ENCODE measurements at regions not wholly inside any gene's neighbourhood (a gene's known extent, or its start where the extent isn't known, plus 50 kb on each side); places are given as distances from the start of the nearest gene placed in this dataset.

DNA sequence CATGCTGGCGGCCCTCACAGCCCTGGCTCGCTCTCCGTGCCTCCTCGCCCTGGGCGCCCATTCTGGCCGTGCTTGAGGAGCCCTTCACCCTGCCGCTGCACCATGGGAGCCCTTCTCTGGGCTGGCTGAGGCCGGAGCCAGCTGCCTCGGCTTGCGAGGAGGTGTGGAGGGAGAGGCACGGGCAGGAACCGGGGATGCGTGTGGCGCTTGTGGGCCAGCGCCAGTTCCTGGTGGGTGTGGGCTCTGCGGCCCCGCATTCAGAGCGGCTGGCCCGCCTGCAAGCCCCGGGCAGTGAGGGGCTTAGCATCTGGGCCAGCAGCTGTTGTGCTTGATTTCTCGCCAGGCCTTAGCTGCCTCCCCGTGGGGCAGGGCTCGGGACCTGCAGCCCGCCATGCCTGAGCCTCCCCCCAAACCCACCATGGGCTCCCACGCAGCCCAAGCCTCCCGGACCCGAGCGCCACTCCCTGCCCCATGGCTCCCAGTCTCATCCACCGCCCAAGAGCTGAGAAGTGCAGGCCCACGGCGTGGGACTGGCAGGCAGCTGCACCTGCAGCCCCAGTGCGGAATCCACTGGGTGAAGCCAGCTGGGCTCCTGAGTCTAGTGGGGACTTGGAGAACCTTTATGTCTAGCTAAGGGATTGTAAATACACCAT, 163.4 kb upstream of the LRRC4C start:
- Histone ChIP-seq H3K27me3 (ENCODE audit: control insufficient read depth, insufficient read depth, low read length) (no peaks in the 10 kb centered on the region), H3K9me3 (ENCODE audit: control insufficient read depth, insufficient read depth, low read length) (peaks cover 22% of the 10 kb centered on the region), H3K4me3 (ENCODE audit: low read depth, low read length) (no peak overlapping the region), H3K27ac (ENCODE audit: low read depth, low read length) (no peak overlapping the region)
- ChIA-PET POLR2A (no interaction called here), CTCF (no interaction called here)
- no peak for DNase-seq (ENCODE audit: low read depth, low spot score)
- TF ChIP-seq, protein P1, sequence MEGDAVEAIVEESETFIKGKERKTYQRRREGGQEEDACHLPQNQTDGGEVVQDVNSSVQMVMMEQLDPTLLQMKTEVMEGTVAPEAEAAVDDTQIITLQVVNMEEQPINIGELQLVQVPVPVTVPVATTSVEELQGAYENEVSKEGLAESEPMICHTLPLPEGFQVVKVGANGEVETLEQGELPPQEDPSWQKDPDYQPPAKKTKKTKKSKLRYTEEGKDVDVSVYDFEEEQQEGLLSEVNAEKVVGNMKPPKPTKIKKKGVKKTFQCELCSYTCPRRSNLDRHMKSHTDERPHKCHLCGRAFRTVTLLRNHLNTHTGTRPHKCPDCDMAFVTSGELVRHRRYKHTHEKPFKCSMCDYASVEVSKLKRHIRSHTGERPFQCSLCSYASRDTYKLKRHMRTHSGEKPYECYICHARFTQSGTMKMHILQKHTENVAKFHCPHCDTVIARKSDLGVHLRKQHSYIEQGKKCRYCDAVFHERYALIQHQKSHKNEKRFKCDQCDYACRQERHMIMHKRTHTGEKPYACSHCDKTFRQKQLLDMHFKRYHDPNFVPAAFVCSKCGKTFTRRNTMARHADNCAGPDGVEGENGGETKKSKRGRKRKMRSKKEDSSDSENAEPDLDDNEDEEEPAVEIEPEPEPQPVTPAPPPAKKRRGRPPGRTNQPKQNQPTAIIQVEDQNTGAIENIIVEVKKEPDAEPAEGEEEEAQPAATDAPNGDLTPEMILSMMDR (IDR thresholded peaks at IDR 0.05; ENCODE audit: low read depth, low read length): no peak

DNA sequence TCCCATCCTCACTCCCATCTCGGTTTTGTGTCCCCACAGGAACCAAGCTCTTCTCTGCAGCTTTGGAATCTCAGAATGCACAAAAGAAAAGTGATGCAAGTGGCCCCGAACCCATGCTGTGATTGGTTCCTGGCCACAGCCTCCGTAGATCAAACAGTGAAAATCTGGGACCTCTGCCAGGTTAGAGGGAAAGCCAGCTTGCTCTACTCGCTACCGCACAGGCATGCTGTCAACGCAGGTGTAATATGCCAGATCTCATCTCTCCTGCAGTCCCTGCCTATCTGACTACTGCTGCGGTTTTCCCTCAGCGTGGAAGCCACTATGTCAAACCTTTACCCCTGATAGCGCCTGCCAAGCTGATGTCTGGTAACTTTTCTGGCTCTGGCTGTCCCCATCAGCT, 200.5 kb upstream of the LRRC4C start:
- Histone ChIP-seq H3K4me3 (ENCODE audit: low read depth, low read length) (no peak overlapping the region), H3K27ac (ENCODE audit: low read depth, low read length) (no peak overlapping the region), H3K27me3 (ENCODE audit: control insufficient read depth, insufficient read depth, low read length) (no peaks in the 10 kb centered on the region), H3K9me3 (ENCODE audit: control insufficient read depth, insufficient read depth, low read length) (peaks cover 15% of the 10 kb centered on the region)
- DNase-seq (ENCODE audit: low read depth, low spot score): no peak
- ChIA-PET POLR2A (no interaction called here), CTCF (no interaction called here)
- TF ChIP-seq, protein P1 (IDR thresholded peaks at IDR 0.05; ENCODE audit: low read depth, low read length): no peak

DNA sequence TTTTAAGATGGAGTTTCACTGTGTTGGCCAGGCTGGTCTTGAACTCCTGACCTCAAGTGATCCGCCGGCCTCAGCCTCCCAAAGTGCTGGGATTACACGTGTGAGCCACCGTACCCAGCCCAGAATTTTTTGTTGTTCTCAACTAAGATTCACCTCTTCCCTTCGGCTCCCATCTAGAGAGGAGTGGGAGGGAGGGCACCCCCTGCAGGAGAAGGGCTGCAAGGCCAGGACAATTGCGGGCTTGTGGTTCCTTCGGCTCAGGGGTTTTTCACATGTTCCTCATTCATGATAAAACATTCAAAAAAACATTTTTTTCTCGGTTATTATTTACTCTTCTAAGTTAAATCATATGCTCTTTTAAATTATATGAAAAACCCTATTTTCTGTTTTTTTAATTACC, 201.1 kb upstream of the LRRC4C start:
- Histone ChIP-seq H3K9me3 (ENCODE audit: control insufficient read depth, insufficient read depth, low read length) (peaks cover 15% of the 10 kb centered on the region), H3K4me3 (ENCODE audit: low read depth, low read length) (no peak overlapping the region), H3K27ac (ENCODE audit: low read depth, low read length) (no peak overlapping the region), H3K27me3 (ENCODE audit: control insufficient read depth, insufficient read depth, low read length) (no peaks in the 10 kb centered on the region)
- ChIA-PET POLR2A (no interaction called here), CTCF (interaction anchor here (0.6 kb wide), 1 partner anchor 1652 kb away, joined by 5 read pairs; the partner anchor contains the start of gene API5)
- TF ChIP-seq, protein P1 (IDR thresholded peaks at IDR 0.05; ENCODE audit: low read depth, low read length): no peak
- no peak for DNase-seq (ENCODE audit: low read depth, low spot score)

DNA sequence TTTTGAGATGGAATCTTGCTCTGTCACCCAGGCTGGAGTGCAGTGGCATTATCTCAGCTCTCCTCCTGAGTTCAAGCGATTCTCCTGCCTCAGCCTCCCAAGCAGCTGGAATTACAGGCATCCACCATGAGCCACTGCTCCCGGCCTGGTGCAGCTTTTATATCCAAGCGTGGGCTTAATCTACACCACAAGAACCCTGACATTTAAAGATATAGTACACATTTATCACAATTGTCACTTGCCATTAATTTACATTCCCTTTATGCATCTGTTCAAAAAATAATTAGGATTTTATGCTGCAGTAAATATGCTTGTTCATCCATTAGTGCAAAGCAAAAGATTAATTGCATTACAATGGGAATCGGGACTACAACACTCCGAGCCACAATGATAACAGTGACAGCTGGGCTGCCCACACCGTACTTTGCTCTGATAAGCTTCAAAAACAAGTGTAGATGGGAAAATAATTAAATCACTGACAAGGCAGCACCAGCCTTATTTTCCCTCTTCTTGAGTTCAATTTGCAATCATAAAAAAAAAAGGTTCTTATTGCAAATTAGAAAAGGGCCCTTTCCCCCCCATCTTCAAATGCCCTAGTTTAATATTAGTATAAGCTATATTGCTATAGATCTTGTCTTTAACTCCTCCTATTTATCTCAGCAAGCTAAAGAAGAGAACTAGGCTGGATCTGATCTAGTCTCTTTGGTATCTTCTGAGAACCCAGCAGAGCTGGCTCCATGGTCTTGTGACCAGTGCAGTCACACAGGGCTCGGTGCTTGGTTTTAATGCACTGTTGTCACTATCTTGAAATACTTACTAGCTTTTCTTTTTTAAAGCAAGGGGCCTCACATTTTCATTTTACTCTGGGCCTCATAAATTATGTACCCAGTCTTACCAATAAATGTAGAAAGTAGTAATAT, 206.2 kb upstream of the LRRC4C start:
- no peak for DNase-seq (ENCODE audit: low read depth, low spot score)
- H3K27ac ChIP-seq (ENCODE audit: low read depth, low read length): no peak overlapping the region
- TF ChIP-seq, protein P1 (IDR thresholded peaks at IDR 0.05; ENCODE audit: low read depth, low read length): no peak
- no peaks in the 10 kb centered on the region for H3K27me3 ChIP-seq (ENCODE audit: control insufficient read depth, insufficient read depth, low read length)
- POLR2A ChIA-PET: no interaction called here
- CTCF ChIA-PET: no interaction called here
- peaks cover 13% of the 10 kb centered on the region for H3K9me3 ChIP-seq (ENCODE audit: control insufficient read depth, insufficient read depth, low read length)
- H3K4me3 ChIP-seq (ENCODE audit: low read depth, low read length): no peak overlapping the region
